SK-N-MC (cell line): ENCODE measurements at regions not wholly inside any gene's neighbourhood (a gene's known extent, or its start where the extent isn't known, plus 50 kb on each side); places are given as distances from the start of the nearest gene placed in this dataset.

Source experiments
- DNase-seq: peaks from one replicate; pipeline ENCODE4 v3.0.0-alpha.2; 2011; ENCODE audit warnings: low read depth, low spot score
- H3K27ac ChIP-seq: fragments of 200-600 bp; sonication (generic); 2 replicates; pipeline ENCODE4 v1.5.1; 2016; ENCODE audit warnings: mixed run types
- H3K36me3 ChIP-seq: fragments of 200-600 bp; sonication (generic); 2 replicates; pipeline ENCODE4 v1.6.1; 2017; ENCODE audit warnings: antibody characterized with exemption, low read length, mixed read lengths; ENCODE audit not compliant: insufficient read depth
- H3K4me3 ChIP-seq: fragments of 200-600 bp; sonication (generic); 2 replicates; pipeline ENCODE4 v1.5.1; 2016
- H3K9ac ChIP-seq: fragments of 200-600 bp; sonication (generic); 2 replicates; pipeline ENCODE4 v1.8.0; 2017; ENCODE audit warnings: mixed run types, mixed read lengths; ENCODE audit not compliant: insufficient read length
- H3K9me3 ChIP-seq: fragments of 200-600 bp; sonication (generic); 2 replicates; pipeline ENCODE4 v1.6.1; 2017; ENCODE audit warnings: low read depth, mild to moderate bottlenecking, antibody characterized with exemption, low read length, moderate library complexity, mixed read lengths
- EZH2 ChIP-seq: fragments of 200-600 bp; sonication (generic); IDR thresholded peaks from one replicate; pipeline ENCODE4 v1.6.1; 2017; ENCODE audit warnings: antibody characterized with exemption
- FOXP2 ChIP-seq: optimal IDR thresholded peaks from 2 replicates; pipeline ENCODE3; 2011; ENCODE audit warnings: mild to moderate bottlenecking, moderate library complexity; ENCODE audit not compliant: insufficient read depth; ENCODE audit errors: extremely low read length, control extremely low read depth
- POLR2AphosphoS5 ChIP-seq: IDR thresholded peaks from 2 replicates; pipeline ENCODE4 v1.6.1; 2012; ENCODE audit warnings: mild to moderate bottlenecking, low read depth, low read length, borderline replicate concordance

GRCh38 chr11:133749841-133750240 lies 95.5 kb downstream of the SPATA19 start:
- Histone ChIP-seq H3K36me3 (no peaks in the 10 kb centered on the region), H3K9ac (no peak overlapping the region), H3K27ac (no peak overlapping the region), H3K4me3 (no peak overlapping the region), H3K9me3 (no peaks in the 10 kb centered on the region)
- TF ChIP-seq FOXP2 (no peak), EZH2 (no peak), POLR2AphosphoS5 (no peak)
- DNase-seq: no peak

- Histone ChIP-seq H3K9ac (no peak overlapping the region), H3K9me3 (no peaks in the 10 kb centered on the region), H3K4me3 (no peak overlapping the region), H3K27ac (no peak overlapping the region), H3K36me3 (no peaks in the 10 kb centered on the region)
- TF ChIP-seq FOXP2 (no peak), EZH2 (no peak), POLR2AphosphoS5 (no peak)
- DNase-seq: no peak
These were observed 97.9 kb downstream of the SPATA19 start for GRCh38 chr11:133747409-133747808.

DNA sequence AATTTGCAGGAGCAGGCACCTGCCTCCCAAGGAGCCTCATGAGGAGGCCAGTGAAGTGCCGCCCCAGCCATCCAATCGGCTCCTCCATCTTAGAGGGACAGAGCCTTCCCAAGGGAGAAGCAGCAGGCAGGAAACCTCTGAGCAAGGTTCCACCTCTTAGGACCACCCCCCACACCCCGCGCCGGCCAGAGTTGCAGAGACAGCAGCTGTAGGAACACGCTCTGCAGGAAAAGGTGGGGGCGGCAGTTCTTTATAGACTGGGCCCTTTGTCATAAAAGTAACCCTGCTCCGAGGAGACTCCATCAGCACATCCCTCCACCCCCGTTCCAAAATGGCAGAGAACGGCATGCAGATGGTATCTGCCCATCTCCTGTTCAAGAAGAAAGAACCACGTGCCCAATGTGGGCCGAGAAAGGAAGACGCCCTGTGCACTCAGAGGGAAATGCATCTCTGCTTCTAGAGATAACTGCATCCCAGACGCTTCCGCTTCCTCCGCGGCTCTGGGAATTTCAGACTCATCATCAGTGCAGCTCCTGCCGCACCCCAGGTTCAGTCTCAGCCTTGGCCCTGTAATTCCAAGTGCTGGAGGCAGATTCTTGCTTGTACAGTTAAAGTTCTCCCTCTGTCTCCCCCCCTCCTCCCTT lies 98.5 kb downstream of the SPATA19 start:
- TF ChIP-seq FOXP2 (no peak), EZH2 (no peak), POLR2AphosphoS5 (no peak)
- Histone ChIP-seq H3K27ac (no peak overlapping the region), H3K36me3 (no peaks in the 10 kb centered on the region), H3K9ac (no peak overlapping the region), H3K9me3 (no peaks in the 10 kb centered on the region), H3K4me3 (no peak overlapping the region)
- DNase-seq: no peak

- DNase-seq: no peak
- TF ChIP-seq POLR2AphosphoS5 (no peak), FOXP2 (no peak), EZH2 (no peak)
- Histone ChIP-seq H3K36me3 (no peaks in the 10 kb centered on the region), H3K9ac (no peak overlapping the region), H3K27ac (no peak overlapping the region), H3K9me3 (no peaks in the 10 kb centered on the region), H3K4me3 (no peak overlapping the region)
These were observed 99.5 kb downstream of the SPATA19 start for GRCh38 chr11:133745791-133746190.

DNA sequence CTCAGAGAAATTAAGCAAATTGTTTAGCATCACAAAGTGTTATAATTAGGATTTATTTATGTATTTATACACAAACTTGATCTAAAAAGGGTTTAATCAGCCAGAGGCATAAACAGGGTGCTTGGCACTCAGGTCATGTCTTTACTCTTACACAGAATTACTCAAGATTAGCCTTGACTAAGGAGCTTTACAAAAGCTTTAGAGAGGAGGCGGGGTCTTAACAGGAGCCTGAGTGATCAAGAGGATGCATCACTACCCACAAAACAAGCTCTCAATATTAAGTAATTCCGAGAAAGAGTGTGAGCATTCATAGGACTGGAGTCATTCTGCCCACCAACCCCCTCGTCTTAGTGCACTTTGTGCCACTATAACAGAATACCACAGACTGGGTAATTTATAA lies 103.0 kb downstream of the SPATA19 start:
- no peak overlapping the region for H3K27ac ChIP-seq
- TF ChIP-seq POLR2AphosphoS5 (no peak), FOXP2 (no peak), EZH2 (no peak)
- no peak for DNase-seq
- H3K4me3 ChIP-seq: no peak overlapping the region
- H3K36me3 ChIP-seq: no peaks in the 10 kb centered on the region
- no peak overlapping the region for H3K9ac ChIP-seq
- no peaks in the 10 kb centered on the region for H3K9me3 ChIP-seq

- H3K4me3 ChIP-seq: no peak overlapping the region
- no peak for DNase-seq
- H3K9me3 ChIP-seq: no peaks in the 10 kb centered on the region
These were observed 104.3 kb downstream of the SPATA19 start for GRCh38 chr11:133740963-133741362.

GRCh38 chr11:133739481-133739880 lies 105.8 kb downstream of the SPATA19 start:
- no peak for DNase-seq
- TF ChIP-seq EZH2 (no peak), POLR2AphosphoS5 (no peak), FOXP2 (no peak)
- Histone ChIP-seq H3K4me3 (no peak overlapping the region), H3K27ac (no peak overlapping the region), H3K9ac (no peak overlapping the region), H3K9me3 (no peaks in the 10 kb centered on the region), H3K36me3 (no peaks in the 10 kb centered on the region)

More at GRCh38 chr11:133740963-133741362, 104.3 kb downstream of the SPATA19 start:
- Histone ChIP-seq H3K27ac (no peak overlapping the region), H3K36me3 (no peaks in the 10 kb centered on the region), H3K9ac (no peak overlapping the region)
- TF ChIP-seq FOXP2 (no peak), POLR2AphosphoS5 (no peak), EZH2 (no peak)

GRCh38 chr11:133738624-133739023 lies 106.7 kb downstream of the SPATA19 start:
- no peak overlapping the region for H3K9ac ChIP-seq
- no peak overlapping the region for H3K27ac ChIP-seq
- H3K36me3 ChIP-seq: no peaks in the 10 kb centered on the region
- no peak for DNase-seq
- TF ChIP-seq EZH2: no peak
- TF ChIP-seq POLR2AphosphoS5: no peak
- TF ChIP-seq FOXP2: no peak
- no peaks in the 10 kb centered on the region for H3K9me3 ChIP-seq
- no peak overlapping the region for H3K4me3 ChIP-seq

GRCh38 chr11:133733631-133734030 lies 111.7 kb downstream of the SPATA19 start:
- Histone ChIP-seq H3K4me3 (no peak overlapping the region), H3K36me3 (no peaks in the 10 kb centered on the region), H3K27ac (no peak overlapping the region), H3K9me3 (no peaks in the 10 kb centered on the region), H3K9ac (no peak overlapping the region)
- no peak for DNase-seq
- no peak for TF ChIP-seq FOXP2
- no peak for TF ChIP-seq EZH2
- TF ChIP-seq POLR2AphosphoS5: no peak
